ENCODE measurements at regions not wholly inside any gene's neighbourhood (a gene's known extent, or its start where the extent isn't known, plus 50 kb on each side); places are given as distances from the start of the nearest gene placed in this dataset.

GRCh38 chr1:228872080-228872479 is 136.8 kb downstream of the RHOU start:
- no peak overlapping the region for H3K9ac ChIP-seq (ENCODE audit: low read length)
- H3K4me2 ChIP-seq (ENCODE audit: low read length) = no peak overlapping the region
- H2AFZ ChIP-seq (ENCODE audit: low read depth, low read length) = no peak overlapping the region
- no peaks in the 10 kb centered on the region for H3K79me2 ChIP-seq (replicated peaks; ENCODE audit: insufficient read depth, low read length)
- no peak overlapping the region for H3K27ac ChIP-seq (ENCODE audit: low read length)
- no peaks in the 10 kb centered on the region for H4K20me1 ChIP-seq (ENCODE audit: insufficient read depth)
- no peaks in the 10 kb centered on the region for H3K9me2 ChIP-seq (ENCODE audit: insufficient read depth, low read length)
- no peaks in the 10 kb centered on the region for H3K36me3 ChIP-seq (ENCODE audit: insufficient read depth, low read length)
- no peak overlapping the region for H3K4me3 ChIP-seq (ENCODE audit: low read length)
- H3K9me3 ChIP-seq (ENCODE audit: low read length) = no peaks in the 10 kb centered on the region
- no peak for TF ChIP-seq MXI1 (conservative IDR thresholded peaks at IDR 0.05; ENCODE audit: poor library complexity, severe bottlenecking)
- no peak for TF ChIP-seq REST (IDR thresholded peaks at IDR 0.05; ENCODE audit: borderline replicate concordance)
- no peak for TF ChIP-seq RAD21 (conservative IDR thresholded peaks at IDR 0.05)
- no peak for TF ChIP-seq EP300 (conservative IDR thresholded peaks at IDR 0.05; ENCODE audit: poor library complexity, severe bottlenecking)
- TF ChIP-seq SMC3 (conservative IDR thresholded peaks at IDR 0.05; ENCODE audit: poor library complexity) = no peak
- no peak for TF ChIP-seq CTCF (IDR thresholded peaks at IDR 0.05; ENCODE audit: poor library complexity, severe bottlenecking)
- no peak for TF ChIP-seq TAF1 (IDR thresholded peaks at IDR 0.05; ENCODE audit: low read depth)
- TF ChIP-seq EZH2 (IDR thresholded peaks at IDR 0.05; ENCODE audit: borderline replicate concordance, insufficient read depth, low read length, poor library complexity, severe bottlenecking) = no peak
- no peak for TF ChIP-seq POLR2AphosphoS5 (IDR thresholded peaks at IDR 0.05)
- no peaks in the 10 kb centered on the region for H3F3A ChIP-seq (ENCODE audit: insufficient read depth, low read length, poor library complexity, severe bottlenecking)
- no peaks in the 10 kb centered on the region for H3K27me3 ChIP-seq (ENCODE audit: insufficient read depth, low read depth, low read length)

- no peak overlapping the region for H3K9ac ChIP-seq (ENCODE audit: low read length)
- TF ChIP-seq SMC3 (conservative IDR thresholded peaks at IDR 0.05; ENCODE audit: poor library complexity) = no peak
- TF ChIP-seq TAF1 (IDR thresholded peaks at IDR 0.05; ENCODE audit: low read depth) = no peak
- TF ChIP-seq EZH2 (IDR thresholded peaks at IDR 0.05; ENCODE audit: borderline replicate concordance, insufficient read depth, low read length, poor library complexity, severe bottlenecking) = no peak
- TF ChIP-seq POLR2AphosphoS5 (IDR thresholded peaks at IDR 0.05) = no peak
- TF ChIP-seq RAD21 (conservative IDR thresholded peaks at IDR 0.05) = no peak
- no peak for TF ChIP-seq REST (IDR thresholded peaks at IDR 0.05; ENCODE audit: borderline replicate concordance)
- no peak for TF ChIP-seq MXI1 (conservative IDR thresholded peaks at IDR 0.05; ENCODE audit: poor library complexity, severe bottlenecking)
- no peak for TF ChIP-seq EP300 (conservative IDR thresholded peaks at IDR 0.05; ENCODE audit: poor library complexity, severe bottlenecking)
- no peak for TF ChIP-seq CTCF (IDR thresholded peaks at IDR 0.05; ENCODE audit: poor library complexity, severe bottlenecking)
- H3K79me2 ChIP-seq (replicated peaks; ENCODE audit: insufficient read depth, low read length) = no peaks in the 10 kb centered on the region
- H3F3A ChIP-seq (ENCODE audit: insufficient read depth, low read length, poor library complexity, severe bottlenecking) = no peaks in the 10 kb centered on the region
- H3K4me2 ChIP-seq (ENCODE audit: low read length) = no peak overlapping the region
- no peak overlapping the region for H2AFZ ChIP-seq (ENCODE audit: low read depth, low read length)
- H3K9me3 ChIP-seq (ENCODE audit: low read length) = no peaks in the 10 kb centered on the region
- no peaks in the 10 kb centered on the region for H4K20me1 ChIP-seq (ENCODE audit: insufficient read depth)
- H3K4me3 ChIP-seq (ENCODE audit: low read length) = no peak overlapping the region
- H3K9me2 ChIP-seq (ENCODE audit: insufficient read depth, low read length) = no peaks in the 10 kb centered on the region
- no peaks in the 10 kb centered on the region for H3K27me3 ChIP-seq (ENCODE audit: insufficient read depth, low read depth, low read length)
- no peaks in the 10 kb centered on the region for H3K36me3 ChIP-seq (ENCODE audit: insufficient read depth, low read length)
- H3K27ac ChIP-seq (ENCODE audit: low read length) = no peak overlapping the region
Observed at GRCh38 chr1:228873709-228874108, 138.4 kb downstream of the RHOU start.
